HepG2 (cell line): ENCODE measurements at regions not wholly inside any gene's neighbourhood (a gene's known extent, or its start where the extent isn't known, plus 50 kb on each side); places are given as distances from the start of the nearest gene placed in this dataset.

Experiments used
- ATAC-seq: fragments of 200-7000 bp; cut with Tn5 transposase; 3 replicates; pipeline ENCODE4 v1.9.1; 2020; ENCODE audit warnings: mild to moderate bottlenecking, moderate library complexity
- BruUV-seq: library from RNA; stranded (reverse); fragments of 400-500 nt; replicated peaks from 2 replicates; lab custom pipeline; 2021; lab: Mats Ljungman, UMichigan
- CTCF ChIA-PET: fragments of 300-600 bp; formaldehyde crosslinking; extraction: SDS; loops from one replicate; lab custom pipeline; 2021; ENCODE audit warnings: low total read pairs, inconsistent platforms, low intra/inter-chr PET ratio; lab: Yijun Ruan, JAX
- POLR2A ChIA-PET: fragments of 350-600 bp; sonication (Branson Sonifier 250); formaldehyde crosslinking; loops from one replicate; lab custom pipeline; 2020; ENCODE audit warnings: antibody characterized with exemption, inconsistent platforms; lab: Yijun Ruan, JAX
- DNase-seq: peaks from one replicate; pipeline ENCODE4 v3.0.0-alpha.2; 2015; ENCODE audit warnings: low spot score
- FAIRE-seq: peaks from 3 replicates; lab custom pipeline; 2011; peaks lifted over from hg19 to GRCh38; lab: Jason Lieb, UNC
- H2AFZ ChIP-seq: one replicate; pipeline ENCODE4 v1.6.1; 2011; ENCODE audit warnings: low read length, inconsistent platforms
- H3K27ac ChIP-seq: fragments of 300-600 bp; 3 replicates; pipeline ENCODE4 v1.8.0; 2011; ENCODE audit warnings: mixed run types, mild to moderate bottlenecking, mixed read lengths, low read length, inconsistent platforms; ENCODE audit not compliant: insufficient read depth; ENCODE audit errors: extremely low read length
- H3K27me3 ChIP-seq, 2 experiments: fragments of 200-600 bp in 1 of 2; 2 replicates in 1 of 2; 3 replicates in 1 of 2; pipeline versions ENCODE4 v1.6.0 to v1.8.0; 2011; ENCODE audit warnings: low read length in 2 of 2, mild to moderate bottlenecking in 2 of 2, moderate library complexity in 2 of 2, inconsistent platforms in 1 of 2; ENCODE audit not compliant: insufficient read depth in 2 of 2, control insufficient read depth in 1 of 2
- H3K36me3 ChIP-seq, 2 experiments: fragments of 200-600 bp in 1 of 2; replicated peaks in 1 of 2; 2 replicates in 1 of 2; 3 replicates in 1 of 2; pipeline versions ENCODE4 v1.5.1 to v1.8.0; 2011; ENCODE audit warnings: low read length in 2 of 2, inconsistent platforms in 1 of 2; ENCODE audit not compliant: insufficient read depth in 2 of 2, control insufficient read depth in 1 of 2
- H3K4me1 ChIP-seq: 2 replicates; pipeline ENCODE4 v1.5.1; 2012; ENCODE audit warnings: low read length, inconsistent platforms; ENCODE audit not compliant: insufficient read depth
- H3K4me2 ChIP-seq: 2 replicates; pipeline ENCODE4 v1.6.0; 2011; ENCODE audit warnings: low read depth, low read length, inconsistent platforms
- H3K4me3 ChIP-seq, 3 experiments: fragments of 200-600 bp in 1 of 3; sonication (generic), shearing (Covaris generic) in 1 of 3; replicated peaks in 1 of 3; 2 replicates each; pipeline ENCODE4 v1.5.1; 2011 to 2016; ENCODE audit warnings: low read length in 3 of 3, inconsistent platforms in 2 of 3, low read depth in 2 of 3, mild to moderate bottlenecking in 2 of 3, control low read depth in 1 of 3, mixed read lengths in 1 of 3; ENCODE audit not compliant: insufficient read depth in 1 of 3
- H3K79me2 ChIP-seq: one replicate; pipeline ENCODE4 v1.6.1; 2011; ENCODE audit warnings: low read length, inconsistent platforms; ENCODE audit not compliant: insufficient read depth
- H3K9ac ChIP-seq: 2 replicates; pipeline ENCODE4 v1.6.0; 2011; ENCODE audit warnings: mild to moderate bottlenecking, low read depth, low read length, inconsistent platforms; ENCODE audit not compliant: insufficient read depth
- H3K9me3 ChIP-seq: 2 replicates; pipeline ENCODE4 v1.5.1; 2012; ENCODE audit warnings: mild to moderate bottlenecking, low read length
- H4K20me1 ChIP-seq: 2 replicates; pipeline ENCODE4 v1.6.0; 2011; ENCODE audit warnings: inconsistent platforms, mild to moderate bottlenecking, low read length, moderate library complexity; ENCODE audit not compliant: insufficient read depth
- ATF7-NPFF ChIP-seq: sonication (generic); formaldehyde crosslinking; IDR thresholded peaks from 2 replicates; pipeline ENCODE4 v1.8.1; 2023; ENCODE audit warnings: mild to moderate bottlenecking, low read depth, missing genetic modification reagents, moderate library complexity
- CREB1 ChIP-seq, 2 experiments: fragments of 450-650 bp in 1 of 2; IDR thresholded peaks; 2 replicates each; pipeline ENCODE4 v1.6.1; 2016 to 2017; ENCODE audit warnings: control low read depth in 1 of 2, mild to moderate bottlenecking in 1 of 2, missing compliant biosample characterization in 1 of 2, missing genetic modification characterization in 1 of 2
- HOXD1 ChIP-seq: sonication (generic); formaldehyde crosslinking; IDR thresholded peaks from 2 replicates; pipeline ENCODE4 v1.5.0; 2020; ENCODE audit warnings: missing genetic modification reagents
- LBX2 ChIP-seq: sonication (generic); formaldehyde crosslinking; IDR thresholded peaks from 2 replicates; pipeline ENCODE4 v1.5.0; 2020; ENCODE audit warnings: missing genetic modification reagents, mild to moderate bottlenecking, borderline replicate concordance
- MXI1 ChIP-seq: IDR thresholded peaks from 3 replicates; pipeline ENCODE4 v1.6.1; 2012; ENCODE audit warnings: low read depth, low read length, inconsistent platforms, borderline replicate concordance
- SCMH1 ChIP-seq: sonication (generic); formaldehyde crosslinking; IDR thresholded peaks from 2 replicates; pipeline ENCODE4 v1.9.0; 2021; ENCODE audit warnings: missing genetic modification reagents, mild to moderate bottlenecking, borderline replicate concordance
- SNAPC4 ChIP-seq: sonication (generic); formaldehyde crosslinking; IDR thresholded peaks from 2 replicates; pipeline ENCODE4 v1.4.0; 2020; ENCODE audit warnings: mild to moderate bottlenecking, missing genetic modification reagents
- ZBTB3 ChIP-seq: sonication (generic); formaldehyde crosslinking; IDR thresholded peaks from 2 replicates; pipeline ENCODE4 v1.4.0; 2020; ENCODE audit warnings: low read depth, mild to moderate bottlenecking, moderate library complexity, missing genetic modification reagents, borderline replicate concordance
- ZMAT5 ChIP-seq: sonication (generic); formaldehyde crosslinking; IDR thresholded peaks from 2 replicates; pipeline ENCODE4 v1.5.0; 2020; ENCODE audit warnings: mild to moderate bottlenecking, low read depth, missing genetic modification reagents, borderline replicate concordance
- ZNF746 ChIP-seq: sonication (generic); formaldehyde crosslinking; IDR thresholded peaks from 2 replicates; pipeline ENCODE4 v1.8.0; 2022; ENCODE audit warnings: mild to moderate bottlenecking, missing genetic modification reagents
- WGBS: methylation state at CpG from one replicate; pipeline ENCODE4 v1.1.6; 2017; ENCODE audit warnings: low lambda C conversion rate; 5-methylcytosine and 5-hydroxymethylcytosine counted together
- in situ Hi-C: cut with HindIII; loops from 2 replicates; pipeline ENCODE4 v1.10.0; 2017; ENCODE audit warnings: low pct_unique_long_range_greater_than_20kb; ENCODE audit not compliant: extremely low pct_ligation_motif_present
- intact Hi-C: fragments of 100-400 bp; cut with micrococcal nuclease; formaldehyde crosslinking; loops from one replicate; pipeline ENCODE4 v1.10.0; 2022; ENCODE audit not compliant: unreplicated experiment

- Histone ChIP-seq H3K9me3 (no peaks in the 10 kb centered on the region), H3K79me2 (no peaks in the 10 kb centered on the region), H3K4me3 (no peak overlapping the region), H3K9ac (no peak overlapping the region), H4K20me1 (no peaks in the 10 kb centered on the region), H3K27me3 (peaks cover 0 to 10% of the 10 kb centered on the region in 2 experiments; a peak in 2 of 5 replicates), H3K4me1 (peaks cover 11% of the 10 kb centered on the region; the same call in 1 of the 2 replicates), H3K27ac (no peak overlapping the region), H2AFZ (no peak overlapping the region), H3K36me3 (no peaks in the 10 kb centered on the region), H3K4me2 (no peak overlapping the region)
- ATAC-seq: no peak
- TF ChIP-seq CREB1 (IDR thresholded peaks at IDR 0.05): peak; percentile 83
- no peak for TF ChIP-seq CREB1 (CRISPR knock-in tag; IDR thresholded peaks at IDR 0.05)
- TF ChIP-seq LBX2 (CRISPR knock-in tag): no peak
- DNase-seq: no peak
- in situ Hi-C loops (no loop called here), intact Hi-C loops (no loop called here)
- no TSS peak for BruUV-seq
- POLR2A ChIA-PET: no interaction called here
- CTCF ChIA-PET: no interaction called here
- no peak for FAIRE-seq
- 0% methylated on average over 1 of the region's 1 CpG for WGBS
These were observed 189.6 kb downstream of the NPHP4 start for GRCh38 chr1:5802606-5803005.

GRCh38 chr1:5798904-5799303 lies 193.3 kb downstream of the NPHP4 start:
- no peaks in the 10 kb centered on the region for H3K36me3 ChIP-seq
- H3K4me1 ChIP-seq: peaks cover 14% of the 10 kb centered on the region; the same call in 1 of the 2 replicates
- peaks cover 0 to 23% of the 10 kb centered on the region in 2 experiments; a peak in 2 of 5 replicates for H3K27me3 ChIP-seq
- ChIA-PET POLR2A (no interaction called here), CTCF (no interaction called here)
- no peak overlapping the region for H3K9ac ChIP-seq
- in situ Hi-C loops (no loop called here), intact Hi-C loops (loop anchor here (10.0 kb wide), 1 partner anchor 646 kb away; no protein-coding TSS in a partner anchor)
- no peak overlapping the region for H3K4me3 ChIP-seq
- no peaks in the 10 kb centered on the region for H4K20me1 ChIP-seq
- DNase-seq (no peak), FAIRE-seq (no peak), ATAC-seq (no peak)
- BruUV-seq: no TSS peak
- no peaks in the 10 kb centered on the region for H3K9me3 ChIP-seq
- H3K4me2 ChIP-seq: no peak overlapping the region
- no peak overlapping the region for H3K27ac ChIP-seq
- H2AFZ ChIP-seq: no peak overlapping the region
- TF ChIP-seq SCMH1 (CRISPR knock-in tag) (no peak), ZBTB3 (CRISPR knock-in tag) (no peak), ZNF746 (CRISPR knock-in tag) (no peak), HOXD1 (no peak), MXI1 (no peak), ZMAT5 (no peak), ATF7-NPFF (CRISPR knock-in tag) (no peak), SNAPC4 (CRISPR knock-in tag) (no peak)
- WGBS: 66% methylated on average over 7 of the region's 7 CpGs
- no peaks in the 10 kb centered on the region for H3K79me2 ChIP-seq
